ENCODE measurements at regions not wholly inside any gene's neighbourhood (a gene's known extent, or its start where the extent isn't known, plus 50 kb on each side); places are given as distances from the start of the nearest gene placed in this dataset.

GRCh38 chr5:6029811-6030271 lies 348.5 kb downstream of the MED10 start:
- DNase-seq (ENCODE audit: low spot score) = no peak
- no peak for TF ChIP-seq CTCF (IDR thresholded peaks at IDR 0.05; ENCODE audit: extremely low read depth, missing control alignments)

- DNase-seq (ENCODE audit: low spot score) = no peak
- no peak for TF ChIP-seq CTCF (IDR thresholded peaks at IDR 0.05; ENCODE audit: extremely low read depth, missing control alignments)
These were observed 351.5 kb downstream of the MED10 start for GRCh38 chr5:6026766-6027406.

GRCh38 chr5:6019612-6020011 lies 358.7 kb downstream of the MED10 start:
- no peak for TF ChIP-seq CTCF (IDR thresholded peaks at IDR 0.05; ENCODE audit: extremely low read depth, missing control alignments)
- no peak for DNase-seq (ENCODE audit: low spot score)

- TF ChIP-seq CTCF (IDR thresholded peaks at IDR 0.05; ENCODE audit: extremely low read depth, missing control alignments) = no peak
- DNase-seq (ENCODE audit: low spot score) = no peak
These were observed 364.8 kb downstream of the MED10 start for GRCh38 chr5:6013506-6013905.

GRCh38 chr5:6011199-6011598 lies 367.1 kb downstream of the MED10 start:
- TF ChIP-seq CTCF (IDR thresholded peaks at IDR 0.05; ENCODE audit: extremely low read depth, missing control alignments) = no peak

GRCh38 chr5:6006838-6007314 lies 371.5 kb downstream of the MED10 start:
- no peak for TF ChIP-seq CTCF (IDR thresholded peaks at IDR 0.05; ENCODE audit: extremely low read depth, missing control alignments)
- DNase-seq (ENCODE audit: low spot score) = no peak

More at GRCh38 chr5:6011199-6011598, 367.1 kb downstream of the MED10 start:
- no peak for DNase-seq (ENCODE audit: low spot score)

GRCh38 chr5:6003040-6003825 lies 375.1 kb downstream of the MED10 start:
- no peak for DNase-seq (ENCODE audit: low spot score)

More at GRCh38 chr5:6003040-6003825, 375.1 kb downstream of the MED10 start:
- TF ChIP-seq CTCF (IDR thresholded peaks at IDR 0.05; ENCODE audit: extremely low read depth, missing control alignments) = no peak
